ENCODE measurements at regions not wholly inside any gene's neighbourhood (a gene's known extent, or its start where the extent isn't known, plus 50 kb on each side); places are given as distances from the start of the nearest gene placed in this dataset.
A peak's percentile ranks its signal among the peaks of the same experiment; 100 is the strongest.

DNA sequence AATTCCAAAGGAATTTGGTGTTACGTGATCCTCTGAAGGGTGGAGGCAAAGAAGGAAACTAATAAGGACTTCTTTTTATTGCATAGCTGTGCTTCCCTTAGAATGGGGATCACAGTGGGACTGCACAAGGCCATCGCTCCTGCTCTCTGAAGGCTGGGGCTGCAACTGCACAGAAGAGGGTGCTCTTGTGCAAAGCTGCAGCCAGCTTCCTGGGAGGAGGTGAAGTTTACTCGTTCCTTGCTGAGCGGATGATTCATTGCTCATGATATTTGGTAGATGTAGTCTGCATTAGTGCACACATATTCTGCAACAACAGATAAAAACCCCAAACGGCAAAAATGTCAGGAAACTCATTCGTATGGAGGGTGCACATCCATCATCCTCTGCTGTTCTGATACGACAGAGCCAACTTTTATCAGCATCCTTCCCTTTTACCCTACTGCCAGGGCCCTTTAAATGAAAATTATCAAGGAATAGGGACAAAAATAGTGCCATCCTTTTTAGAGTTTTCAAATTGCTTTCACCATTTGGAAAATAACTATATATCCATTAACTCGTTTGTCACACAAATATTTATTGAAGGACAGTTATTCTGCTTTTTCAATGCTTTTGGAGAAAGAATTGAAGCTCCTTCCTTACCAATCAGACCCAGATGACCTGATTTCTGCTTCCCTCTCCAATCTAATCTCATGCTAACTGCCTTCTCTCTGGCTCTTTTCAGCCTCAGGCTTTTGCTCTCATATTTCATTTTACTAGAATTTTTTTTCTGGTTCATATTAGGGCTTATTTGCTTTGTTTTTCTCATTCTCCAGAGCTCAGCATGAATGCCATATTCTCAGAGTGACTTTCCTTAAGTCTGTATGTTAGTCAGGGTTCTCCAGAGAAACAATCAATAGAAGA is 263.6 kb downstream of the DUSP10 start:
- no peaks in the 10 kb centered on the region for H3K9me3 ChIP-seq (ENCODE audit: control insufficient read depth, insufficient read depth, low read depth, low read length)
- TF ChIP-seq EZH2 (IDR thresholded peaks at IDR 0.05; ENCODE audit: low read length, missing control alignments): no peak
- TF ChIP-seq, protein P1, sequence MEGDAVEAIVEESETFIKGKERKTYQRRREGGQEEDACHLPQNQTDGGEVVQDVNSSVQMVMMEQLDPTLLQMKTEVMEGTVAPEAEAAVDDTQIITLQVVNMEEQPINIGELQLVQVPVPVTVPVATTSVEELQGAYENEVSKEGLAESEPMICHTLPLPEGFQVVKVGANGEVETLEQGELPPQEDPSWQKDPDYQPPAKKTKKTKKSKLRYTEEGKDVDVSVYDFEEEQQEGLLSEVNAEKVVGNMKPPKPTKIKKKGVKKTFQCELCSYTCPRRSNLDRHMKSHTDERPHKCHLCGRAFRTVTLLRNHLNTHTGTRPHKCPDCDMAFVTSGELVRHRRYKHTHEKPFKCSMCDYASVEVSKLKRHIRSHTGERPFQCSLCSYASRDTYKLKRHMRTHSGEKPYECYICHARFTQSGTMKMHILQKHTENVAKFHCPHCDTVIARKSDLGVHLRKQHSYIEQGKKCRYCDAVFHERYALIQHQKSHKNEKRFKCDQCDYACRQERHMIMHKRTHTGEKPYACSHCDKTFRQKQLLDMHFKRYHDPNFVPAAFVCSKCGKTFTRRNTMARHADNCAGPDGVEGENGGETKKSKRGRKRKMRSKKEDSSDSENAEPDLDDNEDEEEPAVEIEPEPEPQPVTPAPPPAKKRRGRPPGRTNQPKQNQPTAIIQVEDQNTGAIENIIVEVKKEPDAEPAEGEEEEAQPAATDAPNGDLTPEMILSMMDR (conservative IDR thresholded peaks at IDR 0.05 in 1 of 2, IDR thresholded peaks at IDR 0.05 in 1 of 2; ENCODE audit: low read depth in 1 of 2, low read length in 2 of 2): peak; percentile 88 to 92
- no peaks in the 10 kb centered on the region for H3K27me3 ChIP-seq (ENCODE audit: control insufficient read depth, insufficient read depth, low read length)
- DNase-seq (ENCODE audit: low read depth in 2 of 2): peak; percentile 87 to 88
- no peak overlapping the region for H3K27ac ChIP-seq (ENCODE audit: insufficient read depth, low read length)
- H3K36me3 ChIP-seq (ENCODE audit: control insufficient read depth, insufficient read depth, low read length): no peaks in the 10 kb centered on the region
- H3K4me3 ChIP-seq (replicated peaks in 1 of 4; ENCODE audit: control extremely low read depth in 1 of 4, insufficient read depth in 1 of 4, low read depth in 3 of 4, low read length in 4 of 4): no peak overlapping the region
- peaks cover 5% of the 10 kb centered on the region for H3K4me1 ChIP-seq (ENCODE audit: control insufficient read depth, extremely low read depth, insufficient read depth, low read length)
- peak overlapping the region; percentile 62 for H3K4me2 ChIP-seq (ENCODE audit: extremely low read depth, insufficient read depth, low read length)
- no peaks in the 10 kb centered on the region for H3K79me2 ChIP-seq (ENCODE audit: control insufficient read depth, insufficient read depth, low read length)
- H2AFZ ChIP-seq (ENCODE audit: low read length): no peak overlapping the region
- H3K9ac ChIP-seq (ENCODE audit: insufficient read depth, low read length): no peak overlapping the region
- H4K20me1 ChIP-seq (ENCODE audit: control insufficient read depth, extremely low read depth, insufficient read depth, low read length): no peaks in the 10 kb centered on the region

DNA sequence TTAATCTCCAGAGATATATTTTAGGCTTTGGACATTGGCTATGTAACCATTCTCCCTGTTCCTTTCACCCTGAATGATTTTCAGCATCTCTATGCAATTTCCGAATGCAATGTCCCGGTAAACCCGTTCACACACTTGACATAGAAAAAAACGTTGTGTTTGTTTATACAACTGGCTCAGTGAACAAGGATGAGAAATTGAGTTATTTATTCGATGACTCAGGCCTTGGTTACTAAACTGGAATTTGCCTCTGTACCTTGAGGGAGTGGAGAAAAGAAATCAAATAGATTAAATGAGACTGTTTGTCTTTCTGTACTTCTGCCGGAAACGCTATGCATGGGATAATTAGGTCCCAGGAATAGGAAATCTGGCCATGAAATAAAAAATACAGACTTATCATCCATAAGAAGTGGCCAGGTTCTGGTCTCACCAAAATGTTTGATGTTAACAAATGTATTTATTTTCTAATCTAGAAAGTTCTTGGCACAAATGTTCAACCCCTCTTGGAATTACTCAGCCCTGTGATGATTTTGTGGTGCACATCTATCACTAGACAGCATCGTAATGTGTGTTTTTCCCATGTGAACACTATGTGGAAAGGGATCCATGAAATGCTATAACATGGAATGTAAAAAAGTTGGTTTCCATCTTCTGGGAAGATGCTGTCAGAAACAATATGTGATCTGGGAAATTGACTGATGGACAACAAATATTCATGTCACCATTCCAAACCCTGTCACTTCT is 253.9 kb downstream of the DUSP10 start:
- Histone ChIP-seq H3K36me3 (ENCODE audit: control insufficient read depth, insufficient read depth, low read length) (no peaks in the 10 kb centered on the region), H3K4me1 (ENCODE audit: control insufficient read depth, extremely low read depth, insufficient read depth, low read length) (peaks cover 2% of the 10 kb centered on the region), H3K79me2 (ENCODE audit: control insufficient read depth, insufficient read depth, low read length) (no peaks in the 10 kb centered on the region), H3K9me3 (ENCODE audit: control insufficient read depth, insufficient read depth, low read depth, low read length) (no peaks in the 10 kb centered on the region), H3K9ac (ENCODE audit: insufficient read depth, low read length) (no peak overlapping the region), H3K4me3 (replicated peaks in 1 of 4; ENCODE audit: control extremely low read depth in 1 of 4, insufficient read depth in 1 of 4, low read depth in 3 of 4, low read length in 4 of 4) (no peak overlapping the region), H3K27me3 (ENCODE audit: control insufficient read depth, insufficient read depth, low read length) (no peaks in the 10 kb centered on the region), H4K20me1 (ENCODE audit: control insufficient read depth, extremely low read depth, insufficient read depth, low read length) (no peaks in the 10 kb centered on the region), H3K27ac (ENCODE audit: insufficient read depth, low read length) (no peak overlapping the region), H3K4me2 (ENCODE audit: extremely low read depth, insufficient read depth, low read length) (peak overlapping the region; percentile 16), H2AFZ (ENCODE audit: low read length) (no peak overlapping the region)
- no peak for TF ChIP-seq EZH2 (IDR thresholded peaks at IDR 0.05; ENCODE audit: low read length, missing control alignments)
- TF ChIP-seq, protein P1 (conservative IDR thresholded peaks at IDR 0.05 in 1 of 2, IDR thresholded peaks at IDR 0.05 in 1 of 2; ENCODE audit: low read depth in 1 of 2, low read length in 2 of 2): no peak
- peak; percentile 69 to 89 for DNase-seq (ENCODE audit: low read depth in 2 of 2)

DNA sequence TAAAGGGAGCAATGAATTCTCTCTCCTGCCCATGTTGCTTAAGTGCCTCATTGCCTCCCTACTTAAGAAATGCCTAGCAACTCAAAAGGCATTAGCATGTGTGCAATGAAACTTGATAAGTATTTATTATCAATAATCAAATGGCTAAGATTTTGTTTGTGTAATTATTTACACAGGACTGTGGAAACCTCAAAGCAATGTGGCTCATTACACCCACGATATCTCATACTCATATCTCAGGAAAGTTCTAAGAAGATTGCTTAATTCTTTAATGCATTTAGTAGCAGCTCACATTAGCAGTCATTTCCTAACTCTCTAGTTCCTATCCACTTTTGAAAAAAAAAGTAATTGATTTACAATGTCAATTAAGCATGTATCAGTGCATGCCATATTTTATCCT is 253.3 kb downstream of the DUSP10 start:
- Histone ChIP-seq H3K9ac (ENCODE audit: insufficient read depth, low read length) (no peak overlapping the region), H3K27ac (ENCODE audit: insufficient read depth, low read length) (no peak overlapping the region), H3K27me3 (ENCODE audit: control insufficient read depth, insufficient read depth, low read length) (no peaks in the 10 kb centered on the region), H3K4me1 (ENCODE audit: control insufficient read depth, extremely low read depth, insufficient read depth, low read length) (peaks cover 2% of the 10 kb centered on the region), H3K9me3 (ENCODE audit: control insufficient read depth, insufficient read depth, low read depth, low read length) (no peaks in the 10 kb centered on the region), H3K4me3 (replicated peaks in 1 of 4; ENCODE audit: control extremely low read depth in 1 of 4, insufficient read depth in 1 of 4, low read depth in 3 of 4, low read length in 4 of 4) (no peak overlapping the region), H3K36me3 (ENCODE audit: control insufficient read depth, insufficient read depth, low read length) (no peaks in the 10 kb centered on the region), H3K79me2 (ENCODE audit: control insufficient read depth, insufficient read depth, low read length) (no peaks in the 10 kb centered on the region), H4K20me1 (ENCODE audit: control insufficient read depth, extremely low read depth, insufficient read depth, low read length) (no peaks in the 10 kb centered on the region), H3K4me2 (ENCODE audit: extremely low read depth, insufficient read depth, low read length) (no peak overlapping the region), H2AFZ (ENCODE audit: low read length) (no peak overlapping the region)
- DNase-seq (ENCODE audit: low read depth in 2 of 2): no peak
- TF ChIP-seq, protein P1 (conservative IDR thresholded peaks at IDR 0.05 in 1 of 2, IDR thresholded peaks at IDR 0.05 in 1 of 2; ENCODE audit: low read depth in 1 of 2, low read length in 2 of 2): no peak
- no peak for TF ChIP-seq EZH2 (IDR thresholded peaks at IDR 0.05; ENCODE audit: low read length, missing control alignments)
